ENCODE measurements at regions not wholly inside any gene's neighbourhood (a gene's known extent, or its start where the extent isn't known, plus 50 kb on each side); places are given as distances from the start of the nearest gene placed in this dataset.

- TF ChIP-seq CTCF (IDR thresholded peaks at IDR 0.05) (no peak), EZH2 (IDR thresholded peaks at IDR 0.05; ENCODE audit: borderline replicate concordance, insufficient read depth, low read depth, low read length, poor library complexity, severe bottlenecking) (no peak)
Measured at GRCh38 chr3:150063237-150063636, 92.5 kb upstream of the PFN2 start.
